HG03066 (cell line): ENCODE measurements at regions not wholly inside any gene's neighbourhood (a gene's known extent, or its start where the extent isn't known, plus 50 kb on each side); places are given as distances from the start of the nearest gene placed in this dataset.
"Not testable (repeated sequence)": the region's sequence is repeated elsewhere in the genome, so short reads cannot be mapped to it uniquely, and the experiment has no call there.

Experiments used
- ATAC-seq: cut with Tn5 transposase; IDR thresholded peaks from one replicate; pipeline ENCODE4 v1.9.1; 2021; ENCODE audit warnings: low read depth; ENCODE audit not compliant: unreplicated experiment

DNA sequence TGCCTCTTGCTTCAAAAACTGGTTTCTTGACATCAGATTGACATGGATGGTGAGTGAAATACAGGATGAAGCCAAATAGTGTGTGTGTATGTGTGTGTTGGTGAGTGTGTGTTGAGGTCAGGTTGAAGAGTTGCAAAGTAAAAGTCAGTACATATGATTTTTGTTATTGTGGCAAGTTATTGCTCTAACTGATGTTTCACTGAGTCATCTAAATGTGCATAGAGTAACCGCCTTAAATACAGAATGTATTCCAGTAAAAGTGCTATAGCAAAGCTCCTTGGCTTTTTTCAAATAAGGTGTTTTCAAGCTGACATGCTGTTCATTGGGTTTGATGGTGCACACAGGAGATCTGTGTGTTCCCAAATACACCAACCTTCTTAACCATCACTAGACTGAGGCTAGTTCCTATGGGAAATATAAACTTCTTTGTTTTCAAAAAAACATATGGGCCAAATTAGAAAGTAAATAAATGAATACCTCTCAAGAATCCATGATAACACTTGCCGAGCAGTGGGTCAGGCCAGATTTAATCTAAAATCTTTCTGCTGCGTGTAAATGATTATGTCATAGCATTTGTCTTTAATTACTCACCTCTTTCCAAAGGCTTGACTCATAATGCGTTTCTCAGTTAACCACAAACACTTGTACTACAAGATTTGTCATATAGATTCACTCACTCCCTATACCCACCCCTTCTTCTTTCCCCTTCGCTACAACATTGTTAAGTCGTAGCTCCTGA, 151.1 kb downstream of the LYPLAL1 start:
- no peak for ATAC-seq

DNA sequence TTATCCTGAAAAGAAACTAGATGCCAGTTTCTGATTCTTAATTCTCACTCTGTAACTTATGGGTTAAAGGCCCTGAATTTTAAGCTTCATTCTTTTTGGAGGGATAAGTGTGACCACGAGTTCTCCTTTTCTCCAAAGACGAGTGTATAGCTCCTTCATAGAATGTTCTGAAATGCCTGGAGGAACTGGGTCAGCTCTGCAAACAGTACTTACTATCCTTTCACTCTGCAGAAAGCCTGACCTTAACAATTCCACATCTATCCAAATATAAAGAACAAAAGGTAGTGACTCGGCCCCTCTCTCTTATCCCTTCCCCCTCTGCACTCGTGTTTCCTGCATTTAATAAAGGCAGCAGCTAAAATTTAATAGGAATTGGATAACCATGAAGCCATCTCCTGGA, 150.5 kb downstream of the LYPLAL1 start:
- no peak for ATAC-seq

DNA sequence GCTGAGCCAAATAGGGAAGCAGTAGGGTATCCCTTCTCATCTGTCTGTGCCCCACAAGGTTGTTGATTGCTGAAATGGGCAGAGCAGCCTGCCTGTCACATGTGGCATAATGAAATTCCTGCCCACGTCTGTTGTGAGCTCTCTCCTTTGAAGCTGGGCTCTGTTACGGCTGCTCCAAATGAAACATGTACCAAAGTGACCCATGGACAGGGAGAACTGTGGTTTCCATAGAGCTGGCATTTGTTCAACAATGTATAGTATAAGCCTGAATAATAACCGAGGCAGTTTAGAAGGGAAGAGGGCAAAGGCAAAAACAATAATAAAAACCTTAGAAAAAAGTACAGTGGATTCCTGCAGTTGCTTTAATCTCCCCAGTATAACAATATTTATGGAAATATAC, 149.7 kb downstream of the LYPLAL1 start:
- no peak for ATAC-seq

DNA sequence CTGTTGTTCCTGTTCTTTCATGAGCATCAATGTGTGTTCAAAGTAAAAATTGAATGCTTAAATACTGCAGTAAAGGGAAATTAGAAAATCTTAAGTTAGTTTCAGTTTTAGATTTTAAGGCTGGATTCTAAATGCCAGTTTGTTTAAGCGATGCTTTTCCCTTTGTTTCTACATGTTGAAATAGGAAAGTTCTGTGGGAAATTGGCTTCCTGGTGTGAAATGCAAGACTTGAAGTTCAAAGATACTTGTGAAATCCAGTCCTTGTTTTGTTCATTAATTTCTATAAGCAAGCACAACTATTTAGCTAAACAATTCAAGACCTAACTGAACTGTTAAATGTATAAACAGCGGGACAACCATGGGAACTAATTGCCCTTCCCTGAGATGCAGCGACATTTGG, 149.1 kb downstream of the LYPLAL1 start:
- ATAC-seq = no peak

DNA sequence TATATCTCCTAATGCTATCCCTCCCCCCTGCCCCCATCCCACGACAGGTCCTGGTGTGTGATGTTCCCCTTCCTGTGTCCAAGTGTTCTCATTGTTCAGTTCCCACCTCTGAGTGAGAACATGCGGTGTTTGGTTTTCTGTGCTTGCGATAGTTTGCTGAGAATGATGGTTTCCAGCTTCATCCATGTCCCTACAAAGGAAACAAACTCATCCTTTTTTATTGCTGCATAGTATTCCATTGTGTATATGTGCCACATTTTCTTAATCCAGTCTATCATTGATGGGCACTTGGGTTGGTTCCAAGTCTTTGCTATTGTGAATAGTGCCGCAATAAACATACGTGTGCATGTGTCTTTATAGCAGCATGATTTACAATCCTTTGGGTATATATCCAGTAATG, 146.9 kb downstream of the LYPLAL1 start:
- not testable (repeated sequence) for ATAC-seq

DNA sequence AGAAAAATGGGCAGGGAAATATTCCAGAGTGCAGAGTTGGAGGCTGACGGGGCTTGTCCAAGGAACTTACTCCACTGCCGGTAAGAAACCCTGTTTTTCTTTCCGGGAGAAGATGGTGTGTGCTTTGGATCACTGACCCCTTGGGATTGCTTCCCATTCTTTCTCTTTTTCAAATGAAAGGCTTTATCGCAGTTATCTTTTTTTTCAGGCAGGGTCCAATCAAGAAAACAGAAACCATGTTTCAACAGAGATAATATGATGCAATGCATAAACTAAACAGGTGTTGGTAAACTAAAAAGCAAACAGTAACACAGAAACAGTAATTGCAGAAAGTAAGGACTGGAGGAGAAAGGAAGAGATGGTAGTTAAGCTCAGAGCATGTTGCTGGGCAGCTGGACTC, 145.1 kb downstream of the LYPLAL1 start:
- ATAC-seq = no peak

DNA sequence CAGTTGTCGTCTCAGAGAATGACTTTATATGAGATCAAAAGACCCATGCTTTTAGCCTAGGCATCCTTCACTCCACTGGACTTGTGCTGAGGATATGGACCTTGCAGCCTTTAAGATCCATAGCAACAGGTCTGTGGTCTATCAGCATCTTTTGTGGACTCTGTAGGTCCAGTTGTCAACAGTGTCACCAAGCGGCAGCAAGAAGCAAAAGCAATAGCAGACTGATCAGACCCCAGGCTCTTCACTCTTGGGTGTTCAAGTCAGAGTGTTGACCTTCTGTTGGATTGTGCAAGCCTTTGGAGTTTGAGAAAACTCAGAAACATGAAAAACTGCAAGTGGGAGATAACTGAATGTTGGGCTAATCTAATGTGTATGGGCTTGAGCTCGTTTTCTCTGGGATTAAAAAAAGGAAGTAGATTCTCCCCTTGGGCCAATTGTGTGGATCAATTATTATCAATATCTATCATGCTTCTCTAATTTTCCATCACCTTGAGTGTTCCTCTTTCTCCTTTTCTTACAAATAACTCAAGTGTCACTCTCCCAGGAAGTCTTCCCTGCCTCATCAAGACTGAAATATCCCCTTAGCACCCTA, 144.2 kb downstream of the LYPLAL1 start:
- ATAC-seq = no peak

DNA sequence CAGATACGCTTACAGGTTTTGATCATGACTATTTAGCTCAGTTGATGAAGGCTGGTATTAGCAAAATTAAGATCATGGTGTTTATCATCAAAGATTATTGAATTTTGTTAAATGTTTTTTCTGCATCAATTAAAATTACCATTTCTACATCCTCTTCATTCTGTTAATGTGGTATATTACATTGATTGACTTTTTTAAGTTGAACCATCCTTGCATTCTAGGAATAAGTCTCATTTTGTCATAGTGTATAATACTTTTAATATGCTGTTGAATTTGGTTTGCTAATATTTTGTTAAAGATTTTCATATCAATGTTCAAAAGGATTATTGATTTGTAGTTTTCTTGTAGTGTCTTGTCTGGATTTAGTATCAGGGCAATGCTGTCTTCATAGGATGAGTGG, 142.4 kb downstream of the LYPLAL1 start:
- ATAC-seq = no peak

DNA sequence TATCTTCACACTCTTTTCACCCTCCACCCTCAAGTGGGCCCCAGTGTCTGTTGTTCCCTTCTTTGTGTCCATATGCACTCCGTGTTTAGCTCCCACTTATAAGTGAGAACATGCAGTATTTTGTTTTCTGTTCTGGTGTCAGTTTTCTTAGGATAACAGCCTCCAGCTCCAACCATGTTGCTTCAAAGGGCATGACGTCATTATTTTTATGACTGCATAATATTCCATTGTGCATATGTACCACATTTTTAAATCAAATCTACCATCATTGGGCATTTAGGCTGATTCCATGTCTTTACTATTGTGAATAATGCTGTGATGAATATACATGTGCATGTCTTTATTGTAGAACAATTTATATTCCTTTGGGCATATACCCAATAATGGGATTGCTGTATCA, 140.3 kb downstream of the LYPLAL1 start:
- no peak for ATAC-seq

DNA sequence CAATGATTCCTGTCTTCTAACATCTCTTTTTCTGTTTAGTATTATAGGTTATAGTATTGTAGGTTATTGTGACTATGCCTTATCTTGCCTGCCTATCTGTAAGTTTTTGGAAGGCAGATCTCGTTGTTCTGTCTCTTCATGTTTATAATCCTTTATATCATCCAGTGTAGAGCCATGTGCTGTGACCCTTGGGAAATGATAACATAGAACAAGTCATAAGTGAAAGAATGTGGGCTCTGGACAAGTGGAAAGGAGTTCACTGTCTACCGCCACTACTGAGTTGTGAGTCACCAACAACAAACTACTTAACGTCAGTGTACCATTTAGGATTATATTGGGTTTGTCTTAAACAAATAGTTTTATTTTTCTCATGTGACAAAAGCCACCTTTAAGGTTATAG, 139.3 kb downstream of the LYPLAL1 start:
- ATAC-seq = no peak

DNA sequence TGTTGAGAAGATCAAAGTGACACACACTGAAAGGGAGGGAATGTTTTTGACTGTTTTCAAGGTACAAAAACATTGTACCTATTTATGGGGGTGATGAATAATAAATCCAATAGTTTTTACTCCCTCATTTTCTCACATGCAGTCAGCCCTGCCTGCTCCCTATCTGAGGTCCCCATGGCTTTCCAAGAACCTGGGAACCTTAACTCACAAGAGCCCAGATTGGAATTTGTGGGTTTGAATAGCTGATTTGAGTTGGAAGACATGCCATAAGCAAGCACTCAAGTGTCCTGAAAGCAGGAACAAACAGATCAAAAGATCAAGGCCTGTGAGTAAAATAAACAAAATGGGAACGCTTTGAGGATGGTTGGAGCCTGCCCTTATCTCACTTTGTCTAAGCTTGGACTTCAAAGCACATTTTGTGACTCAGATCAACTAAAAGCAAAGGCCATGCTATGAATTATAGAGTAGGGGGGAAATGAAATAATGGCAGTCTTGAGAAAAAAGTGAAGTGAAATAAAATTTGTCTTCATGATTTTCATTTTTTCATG, 136.6 kb downstream of the LYPLAL1 start:
- no peak for ATAC-seq

DNA sequence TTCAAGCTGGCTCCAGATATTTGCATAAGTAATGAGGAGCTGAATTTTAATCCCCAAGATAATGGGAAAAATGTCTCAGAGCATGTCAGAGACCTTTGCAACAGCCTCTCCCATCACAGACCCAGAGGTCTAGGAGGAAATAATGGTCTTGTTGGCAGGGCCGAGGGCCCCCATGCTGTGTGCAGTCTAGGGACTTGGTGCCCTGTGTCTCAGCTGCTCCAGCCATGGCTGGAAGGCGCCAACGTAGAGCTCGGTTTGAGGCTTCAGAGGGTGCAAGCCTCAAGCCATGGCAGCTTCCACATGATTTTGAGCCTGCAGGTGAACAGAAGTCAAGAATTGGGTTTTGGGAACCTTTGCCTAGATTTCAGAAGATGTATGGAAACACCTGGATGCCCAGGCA, 134.7 kb downstream of the LYPLAL1 start:
- ATAC-seq = no peak

DNA sequence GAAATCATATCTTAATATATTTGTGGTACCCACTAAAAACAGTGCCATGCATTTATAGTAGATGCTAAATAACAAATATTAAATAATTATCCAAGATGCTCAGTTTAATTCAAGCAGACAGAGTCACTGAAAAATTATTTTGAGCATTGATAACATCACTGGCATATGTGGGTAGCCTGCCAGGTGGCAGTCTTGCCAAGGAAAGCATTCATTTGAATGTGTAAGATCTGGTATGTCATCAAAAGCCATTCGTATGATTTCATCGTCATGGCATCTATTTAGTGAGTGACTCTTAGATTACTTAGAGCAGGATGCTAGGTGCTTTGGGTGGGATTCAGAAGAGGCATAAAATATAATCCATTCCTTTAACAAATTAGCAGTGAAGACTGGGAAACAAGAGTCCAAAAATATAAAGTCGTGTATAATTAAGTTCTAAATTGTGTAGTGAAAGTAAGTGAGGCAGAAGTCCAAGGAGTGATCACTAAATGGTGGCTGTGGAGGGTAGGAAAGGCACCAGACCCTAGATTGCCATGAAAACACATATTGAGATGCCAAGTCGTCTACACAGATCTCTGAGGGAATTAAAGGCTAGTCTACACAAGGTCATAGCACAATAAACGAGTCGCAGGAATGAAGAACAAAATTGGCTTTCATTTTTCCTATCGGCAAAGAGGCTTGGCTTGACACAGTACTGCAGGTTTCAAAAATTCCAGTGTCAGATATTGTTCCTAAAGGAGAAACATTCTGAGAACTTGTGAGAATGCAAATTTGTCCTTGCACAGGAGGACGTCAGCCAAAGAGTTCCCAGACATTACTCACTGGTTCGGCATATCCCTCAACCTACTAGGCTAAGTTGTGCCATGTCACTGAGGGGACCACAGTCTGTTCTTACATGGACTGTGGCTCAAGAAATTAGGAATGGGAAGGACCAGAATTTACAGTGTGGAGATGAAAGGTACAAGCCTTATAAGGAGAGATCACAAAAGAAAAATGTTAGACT, 130.8 kb downstream of the LYPLAL1 start:
- ATAC-seq = no peak

DNA sequence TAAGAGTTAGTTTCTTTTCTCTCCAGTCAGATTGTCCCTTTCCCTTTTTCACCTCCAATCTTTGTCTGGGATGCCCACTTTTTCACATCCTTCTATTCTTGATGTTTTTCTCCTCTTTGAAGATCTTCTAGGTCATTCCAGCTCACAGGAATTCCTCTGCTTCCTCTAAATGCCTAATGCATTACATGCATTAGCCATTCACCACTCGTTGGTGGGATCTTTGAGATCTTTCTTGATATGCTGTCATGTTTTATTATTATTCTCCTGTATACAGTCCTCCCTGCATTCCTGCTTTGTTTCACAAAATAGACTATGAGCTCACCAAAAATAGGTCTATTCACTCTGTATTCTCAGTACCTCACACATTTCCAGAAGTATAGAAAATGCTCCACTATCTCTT, 129.0 kb downstream of the LYPLAL1 start:
- no peak for ATAC-seq

DNA sequence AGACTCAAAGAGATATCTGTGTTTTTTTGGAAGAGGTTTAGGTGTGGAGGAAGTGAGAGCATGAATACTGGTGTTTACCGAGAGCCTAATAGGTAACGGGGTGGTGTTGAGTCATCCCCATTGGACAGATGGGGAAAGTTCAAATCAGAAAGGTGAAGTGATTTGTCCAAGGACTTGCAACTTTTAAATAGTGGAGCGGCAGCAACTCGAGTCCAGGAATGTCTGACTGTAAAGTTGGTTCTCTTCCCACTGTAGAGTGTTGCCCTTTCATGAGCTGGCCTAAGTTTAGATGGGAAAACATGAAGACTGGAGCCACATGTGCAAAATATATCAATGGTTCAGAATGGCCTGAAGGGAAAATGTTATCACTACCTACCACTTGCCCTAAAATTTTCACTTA, 125.7 kb downstream of the LYPLAL1 start:
- ATAC-seq = no peak

DNA sequence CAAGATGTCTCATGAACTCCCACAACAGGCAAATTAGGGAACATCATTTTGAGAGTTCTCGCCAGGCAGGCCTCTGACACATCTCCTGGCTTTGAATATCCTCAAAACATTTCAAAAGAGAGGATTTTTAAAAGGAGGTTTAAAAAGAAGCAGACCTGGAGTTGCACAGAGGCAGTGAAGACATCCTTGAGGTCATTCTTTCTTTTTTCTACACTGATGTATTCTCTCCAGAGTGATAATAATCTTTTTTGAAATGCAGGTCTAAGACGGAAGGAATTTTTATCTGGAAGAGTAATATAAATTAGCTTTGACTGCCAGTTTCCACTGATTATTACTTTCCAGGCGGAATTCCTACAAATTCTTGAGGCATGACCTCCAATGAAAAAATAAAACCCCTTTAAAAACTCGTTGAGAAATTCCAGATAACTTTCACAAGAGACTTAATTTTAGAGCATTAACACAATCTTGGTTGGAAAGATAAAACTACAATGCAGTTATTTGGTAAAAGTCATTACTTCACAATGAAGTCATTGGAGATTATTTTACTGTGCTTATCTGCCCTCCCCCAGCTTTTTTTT, 125.0 kb downstream of the LYPLAL1 start:
- ATAC-seq = no peak

DNA sequence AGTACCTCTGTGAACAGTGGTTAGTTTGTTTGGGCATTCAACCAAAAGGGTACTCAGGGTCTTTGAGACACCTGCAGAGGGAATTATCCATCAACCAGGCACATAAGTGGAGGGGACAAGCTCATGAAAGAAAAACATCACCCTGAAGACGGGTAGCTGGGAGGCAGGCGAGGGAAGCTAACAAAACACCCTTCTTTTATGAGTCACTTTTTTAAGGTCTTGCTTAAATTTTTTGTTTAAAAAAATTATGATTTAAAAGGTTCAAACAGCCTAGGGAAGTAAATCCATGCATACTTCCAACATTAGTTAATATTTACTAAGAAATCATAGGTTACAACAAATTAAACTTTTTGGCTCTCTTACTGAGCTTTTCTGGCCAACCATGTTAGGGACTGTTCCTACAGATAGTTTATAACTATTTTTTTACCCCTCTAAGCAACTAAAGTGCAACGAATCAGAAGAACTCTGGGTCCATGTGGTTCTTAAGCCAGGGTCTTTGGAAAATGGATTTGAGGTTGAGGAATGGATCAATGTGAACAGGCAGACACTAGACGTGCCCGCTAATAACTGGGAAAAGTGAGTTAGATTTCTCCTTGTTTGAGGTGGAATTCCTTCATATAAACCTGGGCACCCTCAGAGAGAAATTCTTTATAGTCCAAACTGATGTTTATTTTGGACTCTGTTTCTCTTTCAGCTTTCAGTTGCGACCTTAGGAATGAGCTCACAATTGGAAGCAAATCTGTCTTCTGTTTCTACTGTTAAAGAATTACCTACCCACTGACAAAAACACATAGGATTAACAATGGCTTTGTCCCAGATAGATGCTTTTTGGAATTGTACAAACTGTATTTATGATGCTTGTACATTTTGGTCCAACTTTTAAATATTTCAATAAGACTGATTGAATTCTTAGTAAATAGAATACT, 123.0 kb downstream of the LYPLAL1 start:
- no peak for ATAC-seq

DNA sequence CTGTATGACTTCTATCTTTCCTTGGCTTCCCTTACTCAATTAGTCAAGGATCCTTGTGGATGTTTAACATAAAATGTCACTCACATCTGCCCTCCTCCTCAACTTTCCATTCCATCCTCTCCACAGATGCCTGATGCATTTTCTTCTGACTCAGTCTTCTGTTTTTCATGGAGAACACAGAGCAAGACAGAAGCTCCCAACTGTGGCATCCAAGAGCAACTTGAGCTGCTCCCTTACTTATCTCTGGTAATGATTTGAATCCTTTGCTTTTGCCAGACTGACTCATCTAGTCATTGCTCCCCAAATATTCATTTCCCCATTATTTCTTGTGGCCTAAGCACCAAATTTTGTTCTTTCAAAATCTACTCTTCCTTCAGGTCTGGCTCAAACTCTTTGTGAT, 120.6 kb downstream of the LYPLAL1 start:
- ATAC-seq = no peak

DNA sequence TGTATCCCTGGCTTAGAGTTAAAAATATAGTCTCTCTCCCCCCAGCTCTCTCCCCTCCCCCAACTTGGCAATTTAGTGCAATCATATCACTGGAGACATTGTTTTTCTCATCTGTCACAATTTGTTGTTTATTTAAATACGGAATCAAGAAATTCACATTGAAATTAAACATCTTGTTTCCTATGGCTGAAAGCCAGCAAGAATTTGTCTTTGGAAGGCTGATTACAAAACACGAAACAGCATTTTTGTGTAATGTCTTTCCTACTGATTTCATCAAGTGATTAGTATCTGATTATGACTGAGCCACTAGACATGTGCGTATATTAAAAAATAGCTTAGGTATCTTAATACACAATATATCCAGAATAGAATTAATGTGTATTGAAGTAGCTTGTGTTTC, 119.7 kb downstream of the LYPLAL1 start:
- no peak for ATAC-seq

DNA sequence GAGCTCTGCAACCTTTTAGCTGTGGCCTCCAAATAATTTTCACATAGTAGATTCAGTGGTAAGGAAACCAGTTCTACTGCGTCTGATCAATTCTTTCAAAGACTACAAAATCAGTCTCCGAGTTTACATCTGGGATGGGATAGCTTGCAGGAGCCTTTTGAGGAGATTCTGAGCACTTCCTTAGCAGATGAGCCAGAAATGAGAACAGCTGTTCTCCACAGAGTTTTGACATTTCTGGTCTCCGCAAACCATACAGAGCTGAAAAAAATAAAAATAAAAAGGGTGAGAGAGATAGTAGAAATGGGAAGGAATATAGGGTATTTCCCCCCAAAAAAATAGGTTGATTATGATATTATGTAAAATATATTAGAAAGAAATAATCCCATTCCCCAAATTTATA, 119.3 kb downstream of the LYPLAL1 start:
- ATAC-seq = no peak
